H1 (cell line): ENCODE measurements at regions not wholly inside any gene's neighbourhood (a gene's known extent, or its start where the extent isn't known, plus 50 kb on each side); places are given as distances from the start of the nearest gene placed in this dataset.

Experiments
- CTCF ChIA-PET: fragments of 300-600 bp; sonication (Branson Sonifier 250); formaldehyde crosslinking; loops from one replicate; lab custom pipeline; 2021; ENCODE audit not compliant: partially characterized antibody; lab: Charles Lee
- POLR2A ChIA-PET: fragments of 300-600 bp; sonication (Branson Sonifier 250); formaldehyde crosslinking; loops from one replicate; lab custom pipeline; 2021; ENCODE audit warnings: inconsistent platforms; ENCODE audit not compliant: partially characterized antibody; lab: Charles Lee
- DNase-seq, 2 experiments: peaks; one replicate each; pipeline versions ENCODE4 v3.0.0 to v3.0.0-alpha.2; 2010 to 2022; ENCODE audit warnings: low spot score in 2 of 2, low read depth in 1 of 2, mixed read lengths in 1 of 2
- FAIRE-seq: peaks from 2 replicates; lab custom pipeline; 2011; peaks lifted over from hg19 to GRCh38; lab: Jason Lieb, UNC
- H2AFZ ChIP-seq: 2 replicates; pipeline ENCODE4 v1.8.1; 2012; ENCODE audit warnings: low read length, inconsistent platforms
- H2AK5ac ChIP-seq: 2 replicates; pipeline ENCODE4 v1.6.1; 2013; ENCODE audit warnings: low read depth, low read length
- H2BK120ac ChIP-seq: replicated peaks from 2 replicates; pipeline ENCODE3; 2013; ENCODE audit warnings: low read depth, low read length, inconsistent platforms
- H2BK12ac ChIP-seq: 2 replicates; pipeline ENCODE4 v1.6.1; 2013; ENCODE audit warnings: low read depth, low read length
- H2BK15ac ChIP-seq: 2 replicates; pipeline ENCODE4 v1.6.1; 2013; ENCODE audit warnings: low read length
- H2BK20ac ChIP-seq: 2 replicates; pipeline ENCODE4 v1.6.1; 2013; ENCODE audit warnings: low read length
- H2BK5ac ChIP-seq: 2 replicates; pipeline ENCODE4 v1.6.1; 2013; ENCODE audit warnings: low read depth, low read length
- H3K14ac ChIP-seq: 2 replicates; pipeline ENCODE4 v1.6.1; 2013; ENCODE audit warnings: inconsistent platforms; ENCODE audit not compliant: insufficient read length
- H3K18ac ChIP-seq: 2 replicates; pipeline ENCODE4 v1.6.1; 2013; ENCODE audit warnings: low read length; ENCODE audit errors: extremely low read depth
- H3K23ac ChIP-seq: 2 replicates; pipeline ENCODE4 v1.6.1; 2013; ENCODE audit warnings: inconsistent platforms; ENCODE audit not compliant: insufficient read length
- H3K23me2 ChIP-seq: 2 replicates; pipeline ENCODE4 v1.6.1; 2013; ENCODE audit warnings: low read depth, low read length
- H3K27ac ChIP-seq: 2 replicates; pipeline ENCODE4 v1.6.1; 2011; ENCODE audit warnings: low read depth, low read length, inconsistent platforms
- H3K27me3 ChIP-seq, 4 experiments: replicated peaks in 1 of 4; 1 replicate in 1 of 4; 2 replicates in 3 of 4; pipeline versions ENCODE4 v1.6.1 to v1.8.1; 2011 to 2013; ENCODE audit warnings: low read length in 3 of 4, mild to moderate bottlenecking in 3 of 4, inconsistent platforms in 2 of 4, mixed read lengths in 2 of 4, moderate library complexity in 1 of 4; ENCODE audit not compliant: control insufficient read depth in 3 of 4, insufficient read depth in 3 of 4; ENCODE audit errors: extremely low read depth in 1 of 4
- H3K36me3 ChIP-seq, 4 experiments: 2 replicates each; pipeline versions ENCODE4 v1.6.1 to v1.8.1; 2011 to 2013; ENCODE audit warnings: mild to moderate bottlenecking in 4 of 4, low read length in 3 of 4, moderate library complexity in 2 of 4, control low read depth in 1 of 4, inconsistent platforms in 1 of 4; ENCODE audit not compliant: insufficient read depth in 4 of 4, control insufficient read depth in 2 of 4
- H3K4ac ChIP-seq: replicated peaks from 2 replicates; pipeline ENCODE3; 2013; ENCODE audit warnings: low read length, low read depth, mixed read lengths, inconsistent platforms; ENCODE audit not compliant: insufficient read length
- H3K4me1 ChIP-seq, 4 experiments: replicated peaks in 1 of 4; 1 replicate in 1 of 4; 2 replicates in 3 of 4; pipeline versions ENCODE4 v1.6.1 to v1.8.1; 2011 to 2013; ENCODE audit warnings: low read length in 3 of 4, inconsistent platforms in 2 of 4, mixed read lengths in 1 of 4; ENCODE audit not compliant: insufficient read depth in 4 of 4, control insufficient read depth in 3 of 4
- H3K4me2 ChIP-seq, 2 experiments: 2 replicates each; pipeline versions ENCODE4 v1.6.1 to v1.8.1; 2011 to 2013; ENCODE audit warnings: low read depth in 2 of 2, low read length in 2 of 2, control low read depth in 1 of 2, inconsistent platforms in 1 of 2, mild to moderate bottlenecking in 1 of 2; ENCODE audit not compliant: insufficient read depth in 1 of 2
- H3K4me3 ChIP-seq, 4 experiments: fragments of 200-600, 300-600 bp in 1 of 4; sonication (generic), shearing (Covaris generic), sonication (Bioruptor Twin) in 1 of 4; 2 replicates each; pipeline versions ENCODE4 v1.5.1 to v1.8.1; 2011 to 2016; ENCODE audit warnings: low read length in 4 of 4, low read depth in 3 of 4, control low read depth in 2 of 4, inconsistent platforms in 2 of 4, mild to moderate bottlenecking in 2 of 4, mixed read lengths in 1 of 4, moderate library complexity in 1 of 4; ENCODE audit not compliant: insufficient read depth in 2 of 4; ENCODE audit errors: extremely low read depth in 1 of 4
- H3K56ac ChIP-seq: replicated peaks from 2 replicates; pipeline ENCODE3; 2013; ENCODE audit warnings: low read depth, mild to moderate bottlenecking, mixed read lengths, low read length, inconsistent platforms; ENCODE audit not compliant: insufficient read length
- H3K79me1 ChIP-seq: 2 replicates; pipeline ENCODE4 v1.6.1; 2013; ENCODE audit warnings: low read depth, low read length, control low read depth
- H3K79me2 ChIP-seq, 2 experiments: 2 replicates each; pipeline versions ENCODE4 v1.6.1 to v1.8.1; 2012 to 2013; ENCODE audit warnings: low read length in 2 of 2, mild to moderate bottlenecking in 2 of 2, inconsistent platforms in 1 of 2; ENCODE audit not compliant: insufficient read depth in 2 of 2, control insufficient read depth in 1 of 2
- H3K9ac ChIP-seq, 4 experiments: replicated peaks in 1 of 4; 1 replicate in 1 of 4; 2 replicates in 3 of 4; pipeline versions ENCODE4 v1.6.1 to v1.8.1; 2011 to 2013; ENCODE audit warnings: low read depth in 3 of 4, low read length in 3 of 4, control low read depth in 2 of 4, mild to moderate bottlenecking in 2 of 4, moderate library complexity in 2 of 4, inconsistent platforms in 1 of 4; ENCODE audit errors: extremely low read depth in 1 of 4
- H3K9me3 ChIP-seq, 2 experiments: 2 replicates each; pipeline versions ENCODE4 v1.6.1 to v1.8.1; 2012 to 2013; ENCODE audit warnings: mild to moderate bottlenecking in 2 of 2, moderate library complexity in 2 of 2, control low read depth in 1 of 2, inconsistent platforms in 1 of 2, low read depth in 1 of 2, low read length in 1 of 2, mixed read lengths in 1 of 2; ENCODE audit not compliant: insufficient read depth in 2 of 2
- H4K20me1 ChIP-seq, 2 experiments: replicated peaks in 1 of 2; 2 replicates each; pipeline versions ENCODE3 to v1.8.1; 2011 to 2013; ENCODE audit warnings: inconsistent platforms in 2 of 2, low read length in 2 of 2, mild to moderate bottlenecking in 1 of 2; ENCODE audit not compliant: insufficient read depth in 2 of 2, control insufficient read depth in 1 of 2
- H4K5ac ChIP-seq: 2 replicates; pipeline ENCODE4 v1.6.1; 2013; ENCODE audit warnings: low read length, low read depth, mixed read lengths, inconsistent platforms; ENCODE audit not compliant: insufficient read length
- H4K8ac ChIP-seq: 2 replicates; pipeline ENCODE4 v1.8.0; 2013; ENCODE audit warnings: mild to moderate bottlenecking, moderate library complexity, low read length, inconsistent platforms; ENCODE audit not compliant: insufficient read depth; ENCODE audit errors: extremely low read depth
- H4K91ac ChIP-seq: replicated peaks from 2 replicates; pipeline ENCODE3; 2013; ENCODE audit warnings: low read length, mixed read lengths, inconsistent platforms; ENCODE audit not compliant: insufficient read length
- BRCA1 ChIP-seq: IDR thresholded peaks from 2 replicates; pipeline ENCODE4 v1.6.1; 2012; ENCODE audit warnings: low read depth, low read length, improper control_type of control experiment
- CBX5 ChIP-seq: fragments of 300-800, 300-1000 bp; sonication (generic); IDR thresholded peaks from 2 replicates; pipeline ENCODE4 v1.7.1; 2016; ENCODE audit warnings: antibody characterized with exemption, low read length, low read depth
- CEBPB ChIP-seq: IDR thresholded peaks from 2 replicates; pipeline ENCODE4 v1.6.1; 2012; ENCODE audit warnings: low read depth, low read length
- HDAC2 ChIP-seq, 2 experiments: fragments of 300-600 bp in 1 of 2; sonication (generic) in 1 of 2; IDR thresholded peaks; 2 replicates each; pipeline ENCODE4 v1.6.1; 2011 to 2012; ENCODE audit warnings: low read depth in 2 of 2, low read length in 2 of 2, mild to moderate bottlenecking in 2 of 2, moderate library complexity in 2 of 2, borderline replicate concordance in 1 of 2, inconsistent platforms in 1 of 2
- KDM5A ChIP-seq: fragments of 200-600 bp; IDR thresholded peaks from 2 replicates; pipeline ENCODE4 v1.7.1; 2012; ENCODE audit warnings: mild to moderate bottlenecking, low read length, inconsistent platforms, mixed read lengths
- MAFK ChIP-seq: IDR thresholded peaks from 2 replicates; pipeline ENCODE4 v1.6.1; 2012; ENCODE audit warnings: low read depth, mild to moderate bottlenecking, improper control_type of control experiment, low read length
- NRF1 ChIP-seq: IDR thresholded peaks from 2 replicates; pipeline ENCODE4 v1.6.1; 2011; ENCODE audit warnings: mild to moderate bottlenecking, low read depth, low read length, improper control_type of control experiment
- RAD21 ChIP-seq, 2 experiments: IDR thresholded peaks in 1 of 2; conservative IDR thresholded peaks in 1 of 2; 2 replicates each; pipeline ENCODE4 v1.6.1; 2011; ENCODE audit warnings: low read depth in 2 of 2, low read length in 2 of 2, improper control_type of control experiment in 1 of 2, inconsistent platforms in 1 of 2, mild to moderate bottlenecking in 1 of 2, moderate library complexity in 1 of 2
- RXRA ChIP-seq: IDR thresholded peaks from 2 replicates; pipeline ENCODE4 v1.6.1; 2011; ENCODE audit warnings: low read depth, mild to moderate bottlenecking, low read length, moderate library complexity; ENCODE audit not compliant: insufficient read depth
- SUZ12 ChIP-seq: fragments of 200-600 bp; sonication (generic); IDR thresholded peaks from 2 replicates; pipeline ENCODE4 v1.6.1; 2012; ENCODE audit warnings: mild to moderate bottlenecking, inconsistent platforms, low read length, moderate library complexity, mixed read lengths
- TAF1 ChIP-seq: IDR thresholded peaks from 2 replicates; pipeline ENCODE4 v1.6.1; 2011; ENCODE audit warnings: mild to moderate bottlenecking, low read depth, low read length
- whole genome bisulfite sequencing, 2 experiments: shearing (Covaris generic) in 1 of 2; methylation state at CpG; one replicate each; pipeline versions ENCODE4 v1.1.6 to v1.1.7; 2013 to 2015; ENCODE audit warnings: low lambda C conversion rate in 2 of 2, mixed read lengths in 2 of 2, inconsistent platforms in 1 of 2, low coverage in 1 of 2, missing lambda C conversion rate in 1 of 2; ENCODE audit not compliant: insufficient replicate concordance in 2 of 2, insufficient coverage in 1 of 2, insufficient read length in 1 of 2; ENCODE audit errors: extremely low coverage in 1 of 2, missing lambda C conversion rate in 1 of 2; 5-methylcytosine and 5-hydroxymethylcytosine counted together
- TF ChIP-seq, protein P1 (sequence below): IDR thresholded peaks from 2 replicates; pipeline ENCODE4 v1.6.1; 2011; ENCODE audit warnings: low read depth, mild to moderate bottlenecking, low read length; ENCODE audit not compliant: insufficient read depth

- TF ChIP-seq RXRA (no peak), KDM5A (no peak), TAF1 (no peak), SUZ12 (no peak), MAFK (no peak), CEBPB (no peak), CBX5 (no peak), RAD21 (IDR thresholded peaks at IDR 0.05 in 1 of 2, conservative IDR thresholded peaks at IDR 0.05 in 1 of 2; ENCODE audit: low read depth in 2 of 2, low read length in 2 of 2) (no peak), NRF1 (no peak), HDAC2 (IDR thresholded peaks at IDR 0.05; ENCODE audit: borderline replicate concordance in 1 of 2, low read depth in 2 of 2, low read length in 2 of 2) (no peak), BRCA1 (no peak)
- TF ChIP-seq, protein P1, sequence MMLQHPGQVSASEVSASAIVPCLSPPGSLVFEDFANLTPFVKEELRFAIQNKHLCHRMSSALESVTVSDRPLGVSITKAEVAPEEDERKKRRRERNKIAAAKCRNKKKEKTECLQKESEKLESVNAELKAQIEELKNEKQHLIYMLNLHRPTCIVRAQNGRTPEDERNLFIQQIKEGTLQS = no peak
- H2BK12ac ChIP-seq = no peak overlapping the region
- DNase-seq (no peak), FAIRE-seq (no peak)
- H3K4me2 ChIP-seq = no peak overlapping the region
- no peak overlapping the region for H4K8ac ChIP-seq
- H3K4me1 ChIP-seq = no peaks in the 10 kb centered on the region
- WGBS, 2 experiments = 81% methylated on average over 2 of the region's 2 CpGs; no CpG with 5 or more reads in 1 of the 2 experiments
- no peak overlapping the region for H2AFZ ChIP-seq
- ChIA-PET POLR2A (no interaction called here), CTCF (interaction anchor here (0.7 to 2.3 kb wide), 4 partner anchors 12 to 1024 kb away, joined by 3 to 5 read pairs (median 3); no protein-coding TSS in a partner anchor)
- H3K36me3 ChIP-seq = no peaks in the 10 kb centered on the region
- H3K23ac ChIP-seq = no peak overlapping the region
- no peak overlapping the region for H2BK15ac ChIP-seq
- H4K20me1 ChIP-seq = peaks cover 0 to 1% of the 10 kb centered on the region in 2 experiments
- H3K9ac ChIP-seq = no peak overlapping the region
- H2BK20ac ChIP-seq = no peak overlapping the region
- H3K23me2 ChIP-seq = no peaks in the 10 kb centered on the region
- H3K18ac ChIP-seq = no peak overlapping the region
- no peak overlapping the region for H3K27ac ChIP-seq
- no peak overlapping the region for H4K5ac ChIP-seq
- no peak overlapping the region for H3K4me3 ChIP-seq
- H2AK5ac ChIP-seq = no peak overlapping the region
- H2BK5ac ChIP-seq = no peak overlapping the region
- H3K56ac ChIP-seq = no peak overlapping the region
- H3K79me2 ChIP-seq = no peaks in the 10 kb centered on the region
- no peak overlapping the region for H4K91ac ChIP-seq
- H3K79me1 ChIP-seq = no peaks in the 10 kb centered on the region
- no peaks in the 10 kb centered on the region for H3K9me3 ChIP-seq
- H2BK120ac ChIP-seq = no peak overlapping the region
- peaks cover 0 to 1% (median 0%) of the 10 kb centered on the region in 4 experiments; a peak in 1 of 7 replicates for H3K27me3 ChIP-seq
- H3K14ac ChIP-seq = no peak overlapping the region
- H3K4ac ChIP-seq = no peak overlapping the region
These were observed 680.5 kb downstream of the ZEB2 start for GRCh38 chr2:143839456-143839855.
